ENCODE measurements at regions not wholly inside any gene's neighbourhood (a gene's known extent, or its start where the extent isn't known, plus 50 kb on each side); places are given as distances from the start of the nearest gene placed in this dataset.

- TF ChIP-seq, protein P1, sequence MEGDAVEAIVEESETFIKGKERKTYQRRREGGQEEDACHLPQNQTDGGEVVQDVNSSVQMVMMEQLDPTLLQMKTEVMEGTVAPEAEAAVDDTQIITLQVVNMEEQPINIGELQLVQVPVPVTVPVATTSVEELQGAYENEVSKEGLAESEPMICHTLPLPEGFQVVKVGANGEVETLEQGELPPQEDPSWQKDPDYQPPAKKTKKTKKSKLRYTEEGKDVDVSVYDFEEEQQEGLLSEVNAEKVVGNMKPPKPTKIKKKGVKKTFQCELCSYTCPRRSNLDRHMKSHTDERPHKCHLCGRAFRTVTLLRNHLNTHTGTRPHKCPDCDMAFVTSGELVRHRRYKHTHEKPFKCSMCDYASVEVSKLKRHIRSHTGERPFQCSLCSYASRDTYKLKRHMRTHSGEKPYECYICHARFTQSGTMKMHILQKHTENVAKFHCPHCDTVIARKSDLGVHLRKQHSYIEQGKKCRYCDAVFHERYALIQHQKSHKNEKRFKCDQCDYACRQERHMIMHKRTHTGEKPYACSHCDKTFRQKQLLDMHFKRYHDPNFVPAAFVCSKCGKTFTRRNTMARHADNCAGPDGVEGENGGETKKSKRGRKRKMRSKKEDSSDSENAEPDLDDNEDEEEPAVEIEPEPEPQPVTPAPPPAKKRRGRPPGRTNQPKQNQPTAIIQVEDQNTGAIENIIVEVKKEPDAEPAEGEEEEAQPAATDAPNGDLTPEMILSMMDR (IDR thresholded peaks at IDR 0.05): no peak
- ATAC-seq (no peak), DNase-seq (no peak)
- H3K4me3 ChIP-seq: no peak overlapping the region
- 61 to 80% (median 62%) methylated on average over 1 of the region's 1 CpG for WGBS, 3 donors
- no peaks in the 10 kb centered on the region for H3K9me3 ChIP-seq
- H3K27ac ChIP-seq: no peak overlapping the region
- no peaks in the 10 kb centered on the region for H3K27me3 ChIP-seq (ENCODE audit: insufficient read depth in 3 of 3, low read length in 2 of 3)
- no peaks in the 10 kb centered on the region for H3K36me3 ChIP-seq (ENCODE audit: insufficient read depth in 1 of 2, low read depth in 1 of 2)
- no peaks in the 10 kb centered on the region for H3K4me1 ChIP-seq
- intact Hi-C loops (cut with DNase I): no loop called here
Observed at GRCh38 chr18:44080054-44080453, 600.6 kb upstream of the SETBP1 start.

GRCh38 chr18:44089732-44090131 is 591.0 kb upstream of the SETBP1 start:
- H3K4me1 ChIP-seq: no peaks in the 10 kb centered on the region
- no peak overlapping the region for H3K27ac ChIP-seq
- no peaks in the 10 kb centered on the region for H3K36me3 ChIP-seq (ENCODE audit: insufficient read depth in 1 of 2, low read depth in 1 of 2)
- no peaks in the 10 kb centered on the region for H3K27me3 ChIP-seq (ENCODE audit: insufficient read depth in 3 of 3, low read length in 2 of 3)
- WGBS, 3 donors: 72 to 76% (median 73%) methylated on average over 2 of the region's 2 CpGs
- no peak overlapping the region for H3K4me3 ChIP-seq
- TF ChIP-seq, protein P1 (IDR thresholded peaks at IDR 0.05): no peak
- H3K9me3 ChIP-seq: no peaks in the 10 kb centered on the region
- DNase-seq: no peak
- no peak for ATAC-seq
- intact Hi-C loops (cut with DNase I): no loop called here

DNA sequence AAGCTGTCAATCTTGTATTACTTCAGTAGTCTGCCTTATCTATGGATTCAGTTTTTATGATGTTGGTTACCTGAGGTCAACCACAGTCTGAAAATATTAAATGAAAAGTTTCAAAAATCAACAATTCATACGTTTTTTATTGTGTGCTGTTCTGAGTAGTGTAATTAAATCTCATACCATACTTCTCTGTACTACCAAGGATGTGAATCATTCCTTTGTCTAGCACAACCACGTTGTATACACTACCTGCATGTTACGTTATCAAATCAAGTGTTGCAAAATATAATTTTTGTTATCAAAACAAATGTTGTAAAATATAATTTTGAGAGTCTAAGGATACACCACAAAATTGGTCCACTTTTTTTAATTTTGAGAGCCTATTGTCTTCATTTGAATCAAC is 590.2 kb upstream of the SETBP1 start:
- TF ChIP-seq, protein P1 (IDR thresholded peaks at IDR 0.05): no peak
- H3K36me3 ChIP-seq (ENCODE audit: insufficient read depth in 1 of 2, low read depth in 1 of 2): no peaks in the 10 kb centered on the region
- no peaks in the 10 kb centered on the region for H3K4me1 ChIP-seq
- no peaks in the 10 kb centered on the region for H3K9me3 ChIP-seq
- ATAC-seq: no peak
- DNase-seq: no peak
- H3K27me3 ChIP-seq (ENCODE audit: insufficient read depth in 3 of 3, low read length in 2 of 3): no peaks in the 10 kb centered on the region
- no peak overlapping the region for H3K4me3 ChIP-seq
- 59 to 64% (median 60%) methylated on average over 3 of the region's 3 CpGs for WGBS, 3 donors
- intact Hi-C loops (cut with DNase I): no loop called here
- H3K27ac ChIP-seq: no peak overlapping the region

GRCh38 chr18:44093253-44093652 is 587.4 kb upstream of the SETBP1 start:
- no peak for DNase-seq
- Histone ChIP-seq H3K27me3 (ENCODE audit: insufficient read depth in 3 of 3, low read length in 2 of 3) (no peaks in the 10 kb centered on the region), H3K36me3 (ENCODE audit: insufficient read depth in 1 of 2, low read depth in 1 of 2) (no peaks in the 10 kb centered on the region), H3K4me1 (no peaks in the 10 kb centered on the region), H3K4me3 (no peak overlapping the region), H3K27ac (no peak overlapping the region), H3K9me3 (no peaks in the 10 kb centered on the region)
- TF ChIP-seq, protein P1 (IDR thresholded peaks at IDR 0.05): no peak
- intact Hi-C loops (cut with DNase I): no loop called here
- ATAC-seq: no peak

GRCh38 chr18:44096016-44096415 is 584.7 kb upstream of the SETBP1 start:
- intact Hi-C loops (cut with DNase I): no loop called here
- Histone ChIP-seq H3K9me3 (no peaks in the 10 kb centered on the region), H3K27me3 (ENCODE audit: insufficient read depth in 3 of 3, low read length in 2 of 3) (no peaks in the 10 kb centered on the region), H3K4me3 (no peak overlapping the region), H3K27ac (no peak overlapping the region), H3K4me1 (no peaks in the 10 kb centered on the region), H3K36me3 (ENCODE audit: insufficient read depth in 1 of 2, low read depth in 1 of 2) (no peaks in the 10 kb centered on the region)
- DNase-seq: no peak
- ATAC-seq: no peak
- TF ChIP-seq, protein P1 (IDR thresholded peaks at IDR 0.05): no peak
